ENCODE measurements at regions not wholly inside any gene's neighbourhood (a gene's known extent, or its start where the extent isn't known, plus 50 kb on each side); places are given as distances from the start of the nearest gene placed in this dataset.

- TF ChIP-seq CTCF (conservative IDR thresholded peaks at IDR 0.05; ENCODE audit: low read depth in 2 of 2) (no peak), EZH2phosphoT487 (IDR thresholded peaks at IDR 0.05; ENCODE audit: unreplicated experiment) (no peak), POLR2AphosphoS5 (IDR thresholded peaks at IDR 0.05; ENCODE audit: low read depth) (no peak), REST (IDR thresholded peaks at IDR 0.05; ENCODE audit: unreplicated experiment) (no peak), EZH2 (IDR thresholded peaks at IDR 0.05; ENCODE audit: low read depth, unreplicated experiment) (no peak), NANOG (IDR thresholded peaks at IDR 0.05; ENCODE audit: borderline replicate concordance) (no peak), ZNF331 (CRISPR knock-in tag; IDR thresholded peaks at IDR 0.05; ENCODE audit: low read depth) (no peak)
Measured at GRCh38 chr6:6932341-6932740, 175.4 kb upstream of the RREB1 start.
